AG04449 (cell line): ENCODE measurements at regions not wholly inside any gene's neighbourhood (a gene's known extent, or its start where the extent isn't known, plus 50 kb on each side); places are given as distances from the start of the nearest gene placed in this dataset.
"Not testable (repeated sequence)": the region's sequence is repeated elsewhere in the genome, so short reads cannot be mapped to it uniquely, and the experiment has no call there.

Experiments used
- CTCF ChIA-PET: fragments of 350-600 bp; formaldehyde crosslinking; extraction: SDS; loops from one replicate; lab custom pipeline; 2021; ENCODE audit warnings: antibody characterized with exemption; lab: Yijun Ruan, JAX
- POLR2A ChIA-PET: fragments of 400-600, 350-600 bp; formaldehyde crosslinking; extraction: SDS; loops from one replicate; lab custom pipeline; 2020; ENCODE audit warnings: antibody characterized with exemption, inconsistent platforms; lab: Yijun Ruan, JAX
- DNase-seq: peaks from one replicate; pipeline ENCODE4 v3.0.0-alpha.2; 2010; ENCODE audit warnings: low read depth, low spot score
- H3K4me3 ChIP-seq: 2 replicates; pipeline ENCODE4 v1.5.1; 2011; ENCODE audit warnings: low read depth, mild to moderate bottlenecking, control low read depth, low read length
- TF ChIP-seq, protein P1 (sequence below): IDR thresholded peaks from one replicate; pipeline ENCODE4 v1.5.1; 2011; ENCODE audit warnings: mild to moderate bottlenecking, moderate library complexity, low read length, control low read depth, inconsistent platforms; ENCODE audit not compliant: insufficient read depth; ENCODE audit errors: missing control alignments

DNA sequence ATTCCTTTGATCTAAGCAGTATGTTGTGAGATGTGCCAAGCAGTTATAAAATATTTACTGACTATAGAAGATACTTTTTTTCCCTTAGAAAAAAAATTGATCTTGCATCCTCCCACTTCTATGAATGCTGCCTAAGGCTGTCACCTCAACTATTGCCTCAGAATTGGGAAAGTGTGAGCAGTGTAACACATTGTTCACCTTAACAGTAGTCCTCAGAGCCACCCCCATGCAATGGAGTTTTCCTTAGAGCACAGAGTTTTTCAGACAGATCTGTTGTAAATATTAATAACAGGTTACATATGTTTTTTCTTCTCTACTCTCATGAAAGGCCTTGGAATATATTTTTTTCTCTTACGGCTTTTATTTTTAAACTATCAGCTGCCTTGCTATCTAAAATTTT is 607.3 kb downstream of the STK39 start:
- no peak for DNase-seq
- ChIA-PET POLR2A (no interaction called here), CTCF (no interaction called here)
- H3K4me3 ChIP-seq = no peak overlapping the region
- TF ChIP-seq, protein P1, sequence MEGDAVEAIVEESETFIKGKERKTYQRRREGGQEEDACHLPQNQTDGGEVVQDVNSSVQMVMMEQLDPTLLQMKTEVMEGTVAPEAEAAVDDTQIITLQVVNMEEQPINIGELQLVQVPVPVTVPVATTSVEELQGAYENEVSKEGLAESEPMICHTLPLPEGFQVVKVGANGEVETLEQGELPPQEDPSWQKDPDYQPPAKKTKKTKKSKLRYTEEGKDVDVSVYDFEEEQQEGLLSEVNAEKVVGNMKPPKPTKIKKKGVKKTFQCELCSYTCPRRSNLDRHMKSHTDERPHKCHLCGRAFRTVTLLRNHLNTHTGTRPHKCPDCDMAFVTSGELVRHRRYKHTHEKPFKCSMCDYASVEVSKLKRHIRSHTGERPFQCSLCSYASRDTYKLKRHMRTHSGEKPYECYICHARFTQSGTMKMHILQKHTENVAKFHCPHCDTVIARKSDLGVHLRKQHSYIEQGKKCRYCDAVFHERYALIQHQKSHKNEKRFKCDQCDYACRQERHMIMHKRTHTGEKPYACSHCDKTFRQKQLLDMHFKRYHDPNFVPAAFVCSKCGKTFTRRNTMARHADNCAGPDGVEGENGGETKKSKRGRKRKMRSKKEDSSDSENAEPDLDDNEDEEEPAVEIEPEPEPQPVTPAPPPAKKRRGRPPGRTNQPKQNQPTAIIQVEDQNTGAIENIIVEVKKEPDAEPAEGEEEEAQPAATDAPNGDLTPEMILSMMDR = no peak

DNA sequence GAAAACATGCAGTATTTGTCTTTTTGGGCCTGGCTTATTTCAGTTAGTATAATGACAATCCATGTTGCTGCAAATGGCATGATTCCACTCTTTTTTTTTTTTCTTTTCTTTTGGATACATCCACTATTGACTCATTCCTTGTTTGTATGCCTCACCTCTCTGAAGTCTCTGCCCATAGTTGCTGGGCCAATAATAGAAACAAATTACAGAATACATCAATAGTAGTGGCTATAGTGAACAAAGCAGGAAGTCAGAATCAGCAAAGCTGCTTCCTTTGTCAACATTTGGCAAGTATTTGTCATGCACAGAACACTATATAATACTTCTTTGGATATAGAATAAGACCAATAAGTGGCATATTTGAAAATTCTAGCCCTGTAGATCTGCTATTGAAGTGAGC is 609.7 kb downstream of the STK39 start:
- ChIA-PET CTCF (interaction anchor here (0.6 kb wide), 1 partner anchor 483 kb away, joined by 3 read pairs; no protein-coding TSS in a partner anchor), POLR2A (no interaction called here)
- TF ChIP-seq, protein P1 = no peak
- no peak overlapping the region for H3K4me3 ChIP-seq
- no peak for DNase-seq

DNA sequence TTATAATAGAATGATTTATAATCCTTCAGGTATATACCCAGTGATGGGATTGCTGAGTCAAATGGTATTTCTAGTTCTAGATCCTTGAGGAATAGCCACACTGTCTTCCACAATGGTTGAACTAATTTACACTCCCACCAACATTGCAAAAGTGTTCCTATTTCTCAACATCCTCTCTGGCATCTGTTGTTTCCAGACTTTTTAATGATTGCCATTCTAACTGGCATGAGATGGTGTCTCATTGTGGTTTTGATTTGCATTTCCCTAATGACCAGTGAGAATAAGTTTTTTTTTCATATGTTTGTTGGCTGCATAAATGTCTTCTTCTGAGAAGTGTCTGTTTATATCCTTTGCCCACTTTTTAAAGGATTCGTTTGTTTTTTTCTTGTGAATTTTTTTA is 615.1 kb downstream of the STK39 start:
- H3K4me3 ChIP-seq, DNase-seq, CTCF ChIA-PET: not testable (repeated sequence)

DNA sequence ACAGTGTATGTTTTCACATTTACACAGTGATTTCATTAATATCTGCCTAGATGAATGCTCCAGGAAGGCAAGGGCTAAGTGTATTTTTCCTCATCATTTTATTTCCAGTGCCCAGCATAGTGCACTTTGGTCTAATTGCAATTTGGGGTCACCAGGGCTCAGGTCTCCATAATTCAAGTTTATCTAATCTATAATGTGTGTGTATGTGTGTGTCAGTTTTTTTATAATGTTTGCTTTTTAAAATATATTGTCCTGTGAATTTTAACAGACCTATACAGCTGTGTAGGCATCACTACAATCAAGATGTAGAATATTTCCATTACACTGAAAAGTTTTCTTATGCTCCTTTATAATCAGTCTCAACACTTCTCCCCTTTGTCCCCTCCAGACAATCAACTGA is 620.4 kb downstream of the STK39 start:
- POLR2A ChIA-PET = no interaction called here
- no peak for DNase-seq
- TF ChIP-seq, protein P1 = no peak
- H3K4me3 ChIP-seq = no peak overlapping the region
- CTCF ChIA-PET = no interaction called here

More for the DNA sequence above, 615.1 kb downstream of the STK39 start:
- POLR2A ChIA-PET = not testable (repeated sequence)

DNA sequence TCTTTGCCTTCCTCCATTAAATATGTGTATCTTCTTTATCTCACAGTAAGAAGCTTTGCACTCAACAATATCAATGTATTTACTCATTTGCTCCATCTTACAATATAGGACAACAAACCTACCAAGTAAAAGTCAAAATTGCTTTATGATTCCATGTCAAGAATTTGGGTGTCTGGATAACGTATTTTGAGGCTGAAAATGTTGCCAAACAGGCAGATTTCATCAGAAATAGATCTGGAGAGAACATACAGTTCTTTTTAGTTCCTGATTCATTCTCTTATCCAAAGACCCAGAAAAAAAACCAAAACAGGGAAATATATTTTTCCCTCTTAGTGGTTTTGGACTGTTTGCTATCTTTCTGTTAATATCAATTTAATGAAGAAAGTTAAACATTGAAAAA is 621.1 kb downstream of the STK39 start:
- ChIA-PET POLR2A (no interaction called here), CTCF (no interaction called here)
- TF ChIP-seq, protein P1 = no peak
- DNase-seq = no peak
- no peak overlapping the region for H3K4me3 ChIP-seq

DNA sequence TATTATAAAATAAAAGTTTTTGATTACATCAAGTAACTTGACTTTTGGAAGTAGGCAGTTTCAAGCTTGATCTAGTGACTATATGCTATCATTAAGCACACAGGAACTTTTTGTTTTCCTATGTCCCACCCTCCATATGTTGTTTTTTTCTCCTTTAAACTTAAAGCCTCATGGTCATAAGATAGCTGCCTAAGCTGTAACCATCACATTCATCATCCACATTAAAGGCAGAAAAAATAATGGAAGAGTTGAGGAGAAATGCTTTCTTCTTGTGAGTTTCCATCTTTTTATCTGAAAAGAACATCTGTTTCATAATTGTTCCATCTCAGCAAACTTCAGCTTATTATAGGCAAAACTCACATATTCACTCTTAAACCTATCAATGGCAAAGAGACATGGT is 630.4 kb downstream of the STK39 start:
- POLR2A ChIA-PET = no interaction called here
- no peak overlapping the region for H3K4me3 ChIP-seq
- CTCF ChIA-PET = no interaction called here
- no peak for DNase-seq
- TF ChIP-seq, protein P1 = no peak

DNA sequence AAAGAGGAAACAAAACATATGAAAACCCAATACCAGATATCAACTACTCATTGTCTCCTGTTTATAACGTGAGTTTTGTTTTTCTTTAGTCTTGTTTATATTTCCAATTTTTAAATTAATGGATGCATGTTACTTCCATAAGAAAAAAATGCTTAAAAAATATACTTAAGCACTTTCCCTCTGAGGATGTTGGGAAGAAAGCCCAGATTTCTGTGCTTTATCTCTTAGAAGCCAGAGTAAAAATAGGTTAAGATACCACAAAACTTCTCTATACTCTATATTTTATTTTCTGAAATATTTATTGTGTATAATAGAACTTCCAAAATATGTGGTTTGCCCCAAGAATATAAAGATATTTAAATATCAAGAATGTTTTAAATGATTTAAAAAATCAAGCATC is 633.9 kb downstream of the STK39 start:
- CTCF ChIA-PET = no interaction called here
- no peak overlapping the region for H3K4me3 ChIP-seq
- POLR2A ChIA-PET = no interaction called here
- TF ChIP-seq, protein P1 = no peak
- no peak for DNase-seq
